ENCODE measurements at regions not wholly inside any gene's neighbourhood (a gene's known extent, or its start where the extent isn't known, plus 50 kb on each side); places are given as distances from the start of the nearest gene placed in this dataset.

DNA sequence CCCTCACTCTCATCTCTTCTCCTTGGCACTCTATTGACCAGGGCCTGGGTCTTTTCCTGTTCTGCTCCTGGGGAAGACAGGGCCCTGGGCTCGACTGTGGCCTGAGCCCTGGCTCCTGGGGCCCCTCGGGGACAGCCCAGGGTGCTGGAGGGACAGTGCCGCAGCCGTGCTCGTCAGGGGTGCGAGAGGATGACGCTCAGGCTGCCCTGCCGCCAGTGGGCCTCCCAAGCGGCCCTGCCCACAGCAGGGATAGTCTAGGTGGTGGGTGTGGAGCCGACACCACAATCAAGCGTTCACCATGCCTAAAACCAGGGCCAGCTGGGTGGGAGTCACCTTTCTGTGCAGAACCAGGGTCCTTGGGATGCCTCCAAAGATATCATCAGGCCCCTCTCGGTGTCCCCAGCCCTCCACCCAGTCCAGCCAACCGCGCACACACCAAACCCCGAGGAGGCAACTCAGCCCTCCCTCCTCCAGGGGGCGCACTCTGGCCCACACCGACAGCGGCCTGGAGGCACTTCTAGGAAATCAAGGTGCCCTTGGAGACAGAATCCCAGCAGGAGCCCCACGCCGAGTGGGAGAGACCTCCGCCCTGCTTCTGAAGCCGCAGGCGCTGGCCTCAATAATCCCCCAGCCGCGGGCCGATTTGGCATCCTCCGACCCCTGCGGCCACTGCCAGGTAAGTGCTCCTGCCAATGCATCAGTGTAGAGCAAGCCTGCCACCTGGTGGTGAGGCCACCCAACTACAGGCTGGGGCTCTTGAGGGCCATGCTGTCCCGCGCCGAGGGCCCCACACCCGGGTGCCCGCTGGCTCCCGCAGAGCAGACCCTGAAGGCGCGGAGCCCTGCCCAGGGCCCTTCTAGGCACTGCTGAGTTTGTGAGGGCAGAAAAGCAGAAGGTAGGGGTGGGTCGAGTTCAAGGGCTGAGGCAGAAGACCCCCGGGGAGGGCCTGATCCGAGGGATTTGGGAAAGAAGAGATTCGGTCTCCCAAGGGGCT is 496.4 kb downstream of the BUD13 start:
- Histone ChIP-seq H3K27me3 (ENCODE audit: control insufficient read depth, insufficient read depth, low read length) (peaks cover 23% of the 10 kb centered on the region), H3K4me3 (ENCODE audit: low read length) (peak overlapping the region; percentile 39), H3K27ac (ENCODE audit: low read length) (no peak overlapping the region), H3K4me1 (ENCODE audit: control insufficient read depth, insufficient read depth, low read length) (peaks cover 3% of the 10 kb centered on the region), H3K9me3 (ENCODE audit: control insufficient read depth, low read depth, low read length) (peaks cover 5% of the 10 kb centered on the region), H3K36me3 (ENCODE audit: control insufficient read depth, insufficient read depth, low read length) (no peaks in the 10 kb centered on the region)
- no CpG with 5 or more reads among the region's 40 CpGs for WGBS (ENCODE audit: insufficient coverage, low lambda C conversion rate)
- DNase-seq = peak; percentile 55 to 63

DNA sequence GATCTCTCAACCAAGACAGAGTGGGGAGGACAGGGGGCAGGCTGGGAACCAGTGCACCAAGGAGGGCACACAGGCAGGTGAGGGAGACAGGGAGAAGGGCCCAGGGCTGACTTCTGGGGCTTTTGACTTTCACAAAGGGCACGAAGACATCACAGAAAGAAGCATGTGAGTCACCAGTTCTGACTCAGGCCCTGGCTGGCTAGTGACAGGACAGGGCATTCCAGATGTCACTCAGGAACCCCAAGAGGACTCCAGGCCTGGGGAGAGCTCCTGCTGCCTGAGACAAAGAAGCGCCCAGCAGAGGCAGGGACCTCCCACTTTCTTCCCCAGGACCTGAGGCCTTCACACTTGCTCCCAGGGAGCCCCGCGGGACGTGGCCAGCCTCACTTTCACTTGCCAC is 497.2 kb downstream of the BUD13 start:
- Histone ChIP-seq H3K4me3 (ENCODE audit: low read length) (no peak overlapping the region), H3K27ac (ENCODE audit: low read length) (no peak overlapping the region), H3K27me3 (ENCODE audit: control insufficient read depth, insufficient read depth, low read length) (peaks cover 23% of the 10 kb centered on the region), H3K36me3 (ENCODE audit: control insufficient read depth, insufficient read depth, low read length) (no peaks in the 10 kb centered on the region), H3K9me3 (ENCODE audit: control insufficient read depth, low read depth, low read length) (peaks cover 5% of the 10 kb centered on the region), H3K4me1 (ENCODE audit: control insufficient read depth, insufficient read depth, low read length) (peaks cover 3% of the 10 kb centered on the region)
- DNase-seq = no peak
- WGBS (ENCODE audit: insufficient coverage, low lambda C conversion rate) = no CpG with 5 or more reads among the region's 5 CpGs

DNA sequence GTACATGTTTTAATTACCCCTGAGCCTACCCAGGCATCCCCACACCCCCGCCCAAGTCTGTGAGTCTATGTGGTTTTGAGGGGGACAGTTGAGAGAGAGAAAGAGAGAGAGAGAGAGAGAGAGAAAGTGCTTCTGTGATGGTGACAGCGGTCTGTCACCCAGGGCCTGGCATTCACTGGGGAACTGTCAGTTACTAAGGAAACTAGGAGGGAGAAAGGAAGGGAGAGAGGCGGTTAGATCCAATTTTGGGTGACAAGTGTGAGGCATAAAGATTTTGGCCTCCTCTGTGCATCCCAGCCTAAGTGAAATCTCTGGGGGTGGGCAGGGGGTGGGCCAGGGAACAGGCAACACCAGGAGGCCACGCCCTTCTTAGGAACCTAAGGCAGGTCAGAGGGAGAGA is 498.3 kb downstream of the BUD13 start:
- Histone ChIP-seq H3K27ac (ENCODE audit: low read length) (no peak overlapping the region), H3K4me1 (ENCODE audit: control insufficient read depth, insufficient read depth, low read length) (peaks cover 3% of the 10 kb centered on the region), H3K9me3 (ENCODE audit: control insufficient read depth, low read depth, low read length) (peaks cover 5% of the 10 kb centered on the region), H3K36me3 (ENCODE audit: control insufficient read depth, insufficient read depth, low read length) (no peaks in the 10 kb centered on the region), H3K4me3 (ENCODE audit: low read length) (no peak overlapping the region), H3K27me3 (ENCODE audit: control insufficient read depth, insufficient read depth, low read length) (peaks cover 26% of the 10 kb centered on the region)
- DNase-seq = no peak
- WGBS (ENCODE audit: insufficient coverage, low lambda C conversion rate) = no CpG with 5 or more reads among the region's 4 CpGs

DNA sequence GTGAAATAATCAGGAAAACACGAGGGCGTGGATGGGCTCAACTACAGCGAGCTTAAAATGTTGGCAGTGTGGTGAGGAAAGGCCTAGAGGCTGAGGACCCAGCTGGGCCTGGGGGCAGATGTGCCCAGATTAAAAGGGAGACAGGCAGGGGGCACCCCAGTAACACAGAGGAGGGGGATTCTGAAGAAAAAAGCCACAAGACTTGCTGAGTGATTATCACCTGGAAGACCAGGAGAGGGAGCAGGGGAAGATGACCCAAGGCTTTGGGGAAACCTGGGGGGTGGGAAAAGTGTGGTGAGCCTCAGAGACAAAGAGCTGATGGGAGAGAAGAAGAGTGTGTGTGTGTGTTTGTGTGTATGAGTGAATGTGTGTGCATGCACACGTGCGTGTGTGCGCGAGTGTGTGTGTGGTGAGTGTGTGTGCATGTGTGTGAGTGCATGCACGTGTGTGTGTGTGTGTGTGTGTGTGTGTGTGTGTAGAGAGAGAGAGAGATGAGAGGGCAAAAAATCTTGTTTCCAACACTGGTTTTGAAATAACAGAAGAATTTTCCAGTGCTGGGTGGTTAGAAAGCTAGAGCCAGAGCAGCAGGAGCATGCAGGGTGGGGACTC is 500.5 kb downstream of the BUD13 start:
- WGBS (ENCODE audit: insufficient coverage, low lambda C conversion rate) = no CpG with 5 or more reads among the region's 8 CpGs
- H3K9me3 ChIP-seq (ENCODE audit: control insufficient read depth, low read depth, low read length) = peaks cover 5% of the 10 kb centered on the region
- H3K27ac ChIP-seq (ENCODE audit: low read length) = no peak overlapping the region
- no peaks in the 10 kb centered on the region for H3K4me1 ChIP-seq (ENCODE audit: control insufficient read depth, insufficient read depth, low read length)
- H3K4me3 ChIP-seq (ENCODE audit: low read length) = no peak overlapping the region
- no peaks in the 10 kb centered on the region for H3K36me3 ChIP-seq (ENCODE audit: control insufficient read depth, insufficient read depth, low read length)
- DNase-seq = no peak
- peaks cover 32% of the 10 kb centered on the region for H3K27me3 ChIP-seq (ENCODE audit: control insufficient read depth, insufficient read depth, low read length)

DNA sequence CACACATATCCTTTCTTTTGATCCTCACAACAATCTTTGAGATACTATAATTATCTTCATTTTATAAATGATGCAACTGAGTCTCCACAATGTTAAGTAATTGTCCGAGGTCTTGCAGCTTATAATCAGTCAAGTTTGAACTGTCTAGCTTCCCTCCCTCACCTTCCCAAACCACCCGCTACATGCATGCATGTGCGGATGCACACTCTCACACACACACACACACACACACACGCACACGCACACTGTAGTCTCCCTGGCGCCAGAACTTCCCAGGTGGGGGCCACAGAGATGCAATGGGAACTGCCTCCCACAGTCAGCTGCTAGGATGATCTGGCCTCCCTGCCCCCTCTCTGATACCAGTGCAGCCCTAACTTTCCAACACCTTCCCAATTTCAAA is 501.3 kb downstream of the BUD13 start:
- no peaks in the 10 kb centered on the region for H3K36me3 ChIP-seq (ENCODE audit: control insufficient read depth, insufficient read depth, low read length)
- no CpG with 5 or more reads among the region's 6 CpGs for WGBS (ENCODE audit: insufficient coverage, low lambda C conversion rate)

DNA sequence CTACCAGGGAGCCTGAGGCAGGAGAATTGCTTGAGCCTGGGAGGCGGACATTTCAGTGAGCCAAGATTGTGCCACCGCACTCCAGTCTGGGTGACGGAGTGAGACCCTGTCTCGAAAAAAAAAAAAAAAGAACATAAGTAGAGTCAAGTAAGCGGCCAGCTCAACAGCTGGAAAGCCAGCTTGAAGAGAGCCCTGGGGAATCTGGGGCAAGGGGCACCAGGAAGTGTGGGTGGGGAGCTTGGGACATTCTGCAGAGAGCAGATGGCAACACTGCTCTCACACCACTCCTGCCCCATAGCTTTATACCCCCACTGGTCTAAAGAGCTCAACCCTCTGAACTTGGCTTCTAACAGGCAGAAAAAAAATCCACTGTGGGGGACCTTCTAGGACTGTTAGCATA is 505.6 kb downstream of the BUD13 start:
- H3K27me3 ChIP-seq (ENCODE audit: control insufficient read depth, insufficient read depth, low read length) = peaks cover 40% of the 10 kb centered on the region
- no peak overlapping the region for H3K4me3 ChIP-seq (ENCODE audit: low read length)
- H3K36me3 ChIP-seq (ENCODE audit: control insufficient read depth, insufficient read depth, low read length) = no peaks in the 10 kb centered on the region
- no peak overlapping the region for H3K27ac ChIP-seq (ENCODE audit: low read length)
- H3K4me1 ChIP-seq (ENCODE audit: control insufficient read depth, insufficient read depth, low read length) = no peaks in the 10 kb centered on the region
- DNase-seq = no peak
- 90% methylated on average over 2 of the region's 5 CpGs for WGBS (ENCODE audit: insufficient coverage, low lambda C conversion rate)
- no peaks in the 10 kb centered on the region for H3K9me3 ChIP-seq (ENCODE audit: control insufficient read depth, low read depth, low read length)

More for the DNA sequence above, 501.3 kb downstream of the BUD13 start:
- Histone ChIP-seq H3K4me1 (ENCODE audit: control insufficient read depth, insufficient read depth, low read length) (no peaks in the 10 kb centered on the region), H3K4me3 (ENCODE audit: low read length) (no peak overlapping the region), H3K9me3 (ENCODE audit: control insufficient read depth, low read depth, low read length) (peaks cover 5% of the 10 kb centered on the region), H3K27me3 (ENCODE audit: control insufficient read depth, insufficient read depth, low read length) (peaks cover 32% of the 10 kb centered on the region), H3K27ac (ENCODE audit: low read length) (no peak overlapping the region)
- DNase-seq = no peak

DNA sequence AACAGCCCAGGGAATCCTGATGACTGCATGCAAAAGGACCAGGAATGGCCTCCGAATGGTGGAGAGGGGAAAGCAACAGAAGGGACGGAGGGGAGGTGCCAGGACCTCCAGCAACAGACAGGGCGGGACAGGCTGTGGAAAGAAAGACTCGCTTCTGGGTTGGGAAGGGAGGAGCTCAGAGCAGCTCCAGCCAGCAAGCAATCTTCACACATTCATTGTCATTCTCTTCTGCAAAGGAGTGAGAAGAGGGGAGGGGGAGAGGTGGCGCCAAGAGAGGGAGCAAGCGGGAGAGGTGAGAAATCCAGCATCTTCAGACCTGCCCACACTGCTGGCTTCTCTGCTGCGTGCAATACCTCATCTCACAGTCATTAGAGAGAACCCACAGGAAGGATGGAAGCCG is 509.0 kb downstream of the BUD13 start:
- H3K4me3 ChIP-seq (ENCODE audit: low read length) = no peak overlapping the region
- H3K27me3 ChIP-seq (ENCODE audit: control insufficient read depth, insufficient read depth, low read length) = peaks cover 46% of the 10 kb centered on the region
- no peak for DNase-seq
- no peak overlapping the region for H3K27ac ChIP-seq (ENCODE audit: low read length)
- no CpG with 5 or more reads among the region's 8 CpGs for WGBS (ENCODE audit: insufficient coverage, low lambda C conversion rate)
- no peaks in the 10 kb centered on the region for H3K9me3 ChIP-seq (ENCODE audit: control insufficient read depth, low read depth, low read length)
- no peaks in the 10 kb centered on the region for H3K4me1 ChIP-seq (ENCODE audit: control insufficient read depth, insufficient read depth, low read length)
- H3K36me3 ChIP-seq (ENCODE audit: control insufficient read depth, insufficient read depth, low read length) = no peaks in the 10 kb centered on the region

DNA sequence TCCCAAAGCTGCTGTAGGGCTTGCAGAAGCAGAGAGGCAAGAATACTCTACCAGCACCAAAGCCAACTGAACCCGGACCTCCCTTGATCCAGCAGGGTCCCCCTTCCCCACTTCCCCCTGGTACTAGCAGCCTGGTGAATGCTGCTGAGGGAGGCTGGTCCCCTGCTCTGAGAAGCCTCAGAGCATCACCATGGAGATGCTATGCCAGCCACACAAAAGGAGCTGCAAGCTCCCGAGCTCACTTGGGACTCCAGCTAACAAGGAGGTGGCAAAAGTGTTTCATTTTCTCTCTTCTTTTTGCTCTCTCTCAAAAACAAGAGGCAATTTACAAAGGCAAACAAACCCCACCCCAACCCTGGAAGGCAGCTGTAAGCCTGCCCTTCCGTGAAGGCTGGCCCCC is 509.8 kb downstream of the BUD13 start:
- no peak overlapping the region for H3K4me3 ChIP-seq (ENCODE audit: low read length)
- peaks cover 44% of the 10 kb centered on the region for H3K27me3 ChIP-seq (ENCODE audit: control insufficient read depth, insufficient read depth, low read length)
- WGBS (ENCODE audit: insufficient coverage, low lambda C conversion rate) = no CpG with 5 or more reads among the region's 3 CpGs
- H3K9me3 ChIP-seq (ENCODE audit: control insufficient read depth, low read depth, low read length) = no peaks in the 10 kb centered on the region
- no peak overlapping the region for H3K27ac ChIP-seq (ENCODE audit: low read length)
- no peaks in the 10 kb centered on the region for H3K36me3 ChIP-seq (ENCODE audit: control insufficient read depth, insufficient read depth, low read length)
- H3K4me1 ChIP-seq (ENCODE audit: control insufficient read depth, insufficient read depth, low read length) = no peaks in the 10 kb centered on the region
- DNase-seq = no peak

DNA sequence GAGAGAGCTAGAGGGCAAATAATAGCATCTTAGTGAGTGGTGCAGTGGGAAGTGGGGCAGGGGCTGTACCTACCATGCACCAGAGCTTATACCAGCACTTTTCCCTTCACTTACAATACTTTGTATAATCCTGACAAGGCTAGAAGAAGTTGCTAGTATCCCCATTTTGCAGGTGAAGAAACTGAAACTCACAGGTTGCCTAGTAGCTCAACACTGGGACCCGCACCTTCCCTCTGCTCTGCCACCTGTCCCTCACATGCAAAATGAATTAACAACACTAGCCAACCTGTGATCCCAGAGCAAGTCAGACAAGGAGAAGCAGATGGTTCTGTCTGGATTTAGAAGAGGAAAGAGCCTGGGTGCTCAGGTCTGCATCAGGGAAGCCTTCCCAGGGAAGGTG is 510.4 kb downstream of the BUD13 start:
- H3K27me3 ChIP-seq (ENCODE audit: control insufficient read depth, insufficient read depth, low read length) = peaks cover 44% of the 10 kb centered on the region
- no peaks in the 10 kb centered on the region for H3K9me3 ChIP-seq (ENCODE audit: control insufficient read depth, low read depth, low read length)
- WGBS (ENCODE audit: insufficient coverage, low lambda C conversion rate) = no CpG with 5 or more reads among the region's 1 CpG
- no peak for DNase-seq
- no peaks in the 10 kb centered on the region for H3K36me3 ChIP-seq (ENCODE audit: control insufficient read depth, insufficient read depth, low read length)
- no peak overlapping the region for H3K27ac ChIP-seq (ENCODE audit: low read length)
- no peak overlapping the region for H3K4me3 ChIP-seq (ENCODE audit: low read length)
- H3K4me1 ChIP-seq (ENCODE audit: control insufficient read depth, insufficient read depth, low read length) = no peaks in the 10 kb centered on the region

DNA sequence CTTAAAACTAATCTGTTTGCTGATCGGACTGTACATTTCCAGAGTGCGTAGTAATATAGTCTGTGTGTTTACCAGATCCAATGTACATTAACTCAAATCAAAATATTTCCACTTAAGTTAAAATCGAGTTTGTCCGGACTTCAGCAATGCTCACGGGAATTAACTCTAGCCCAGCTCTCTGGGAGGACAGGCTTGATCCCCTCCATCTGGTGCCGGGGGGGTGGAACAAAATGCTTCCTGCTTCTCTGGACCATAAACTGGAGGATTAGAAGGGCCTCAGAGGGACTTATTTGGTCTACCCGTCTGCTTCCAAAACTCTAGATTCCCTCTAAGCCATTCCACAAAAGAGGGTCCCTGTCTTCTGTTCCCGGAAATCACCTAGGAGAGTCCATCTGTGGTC is 511.2 kb downstream of the BUD13 start:
- WGBS (ENCODE audit: insufficient coverage, low lambda C conversion rate) = no CpG with 5 or more reads among the region's 8 CpGs
- Histone ChIP-seq H3K27me3 (ENCODE audit: control insufficient read depth, insufficient read depth, low read length) (peaks cover 44% of the 10 kb centered on the region), H3K36me3 (ENCODE audit: control insufficient read depth, insufficient read depth, low read length) (no peaks in the 10 kb centered on the region), H3K4me1 (ENCODE audit: control insufficient read depth, insufficient read depth, low read length) (no peaks in the 10 kb centered on the region), H3K27ac (ENCODE audit: low read length) (no peak overlapping the region), H3K9me3 (ENCODE audit: control insufficient read depth, low read depth, low read length) (no peaks in the 10 kb centered on the region), H3K4me3 (ENCODE audit: low read length) (no peak overlapping the region)
- DNase-seq = no peak

All from large intestine (tissue), 3 donors.